ENCODE measurements at regions not wholly inside any gene's neighbourhood (a gene's known extent, or its start where the extent isn't known, plus 50 kb on each side); places are given as distances from the start of the nearest gene placed in this dataset.

- H3K4me1 ChIP-seq (ENCODE audit: insufficient read depth), result no peaks in the 10 kb centered on the region
- H3K79me2 ChIP-seq, result no peaks in the 10 kb centered on the region
- 56% methylated on average over 8 of the region's 8 CpGs for WGBS (ENCODE audit: low lambda C conversion rate, missing lambda C conversion rate)
- H3K9me2 ChIP-seq (replicated peaks; ENCODE audit: insufficient read depth), result no peaks in the 10 kb centered on the region
- H3K4me2 ChIP-seq, result no peak overlapping the region
- H3K27me3 ChIP-seq, result no peaks in the 10 kb centered on the region
- no peaks in the 10 kb centered on the region for H3K9me3 ChIP-seq (ENCODE audit: low read depth)
- no peak overlapping the region for H3K27ac ChIP-seq
- DNase-seq (ENCODE audit: low spot score), result no peak
- H2AFZ ChIP-seq, result no peak overlapping the region
- no peaks in the 10 kb centered on the region for H4K20me1 ChIP-seq (ENCODE audit: insufficient read depth, poor library complexity, severe bottlenecking)
- H3K4me3 ChIP-seq, result no peak overlapping the region
- no peak for TF ChIP-seq EZH2 (IDR thresholded peaks at IDR 0.05; ENCODE audit: borderline replicate concordance)
- H3K36me3 ChIP-seq (replicated peaks; ENCODE audit: insufficient read depth, low read depth), result no peaks in the 10 kb centered on the region
Measured at GRCh38 chr18:29002747-29003146, 825.8 kb upstream of the CDH2 start.

- Histone ChIP-seq H3K4me3 (no peak overlapping the region), H3K27me3 (no peaks in the 10 kb centered on the region), H4K20me1 (ENCODE audit: insufficient read depth, poor library complexity, severe bottlenecking) (no peaks in the 10 kb centered on the region), H2AFZ (no peak overlapping the region), H3K4me1 (ENCODE audit: insufficient read depth) (no peaks in the 10 kb centered on the region), H3K4me2 (no peak overlapping the region), H3K27ac (no peak overlapping the region), H3K9me3 (ENCODE audit: low read depth) (no peaks in the 10 kb centered on the region), H3K79me2 (no peaks in the 10 kb centered on the region), H3K9me2 (replicated peaks; ENCODE audit: insufficient read depth) (no peaks in the 10 kb centered on the region), H3K36me3 (replicated peaks; ENCODE audit: insufficient read depth, low read depth) (no peaks in the 10 kb centered on the region)
- no peak for DNase-seq (ENCODE audit: low spot score)
- WGBS (ENCODE audit: low lambda C conversion rate, missing lambda C conversion rate), result 84% methylated on average over 1 of the region's 1 CpG
- no peak for TF ChIP-seq EZH2 (IDR thresholded peaks at IDR 0.05; ENCODE audit: borderline replicate concordance)
- no peak for TF ChIP-seq CTCF (IDR thresholded peaks at IDR 0.05; ENCODE audit: poor library complexity)
- TF ChIP-seq EZH2phosphoT487 (IDR thresholded peaks at IDR 0.05; ENCODE audit: low read depth, severe bottlenecking, unreplicated experiment), result no peak
Measured at GRCh38 chr18:28999726-29000125, 822.8 kb upstream of the CDH2 start.

GRCh38 chr18:28995319-28995718 is 818.4 kb upstream of the CDH2 start:
- Histone ChIP-seq H4K20me1 (ENCODE audit: insufficient read depth, poor library complexity, severe bottlenecking) (no peaks in the 10 kb centered on the region), H3K4me2 (no peak overlapping the region), H3K4me1 (ENCODE audit: insufficient read depth) (no peaks in the 10 kb centered on the region), H3K9me3 (ENCODE audit: low read depth) (no peaks in the 10 kb centered on the region), H3K27me3 (no peaks in the 10 kb centered on the region), H3K27ac (no peak overlapping the region), H2AFZ (no peak overlapping the region), H3K36me3 (replicated peaks; ENCODE audit: insufficient read depth, low read depth) (no peaks in the 10 kb centered on the region), H3K79me2 (no peaks in the 10 kb centered on the region), H3K9me2 (replicated peaks; ENCODE audit: insufficient read depth) (no peaks in the 10 kb centered on the region), H3K4me3 (no peak overlapping the region)
- TF ChIP-seq EZH2 (IDR thresholded peaks at IDR 0.05; ENCODE audit: borderline replicate concordance) (no peak), CTCF (IDR thresholded peaks at IDR 0.05; ENCODE audit: poor library complexity) (peak; percentile 13)
- no peak for DNase-seq (ENCODE audit: low spot score)

- no peaks in the 10 kb centered on the region for H3K9me3 ChIP-seq (ENCODE audit: low read depth)
- no peaks in the 10 kb centered on the region for H3K4me1 ChIP-seq (ENCODE audit: insufficient read depth)
- H3K4me2 ChIP-seq, result no peak overlapping the region
- no peaks in the 10 kb centered on the region for H3K36me3 ChIP-seq (replicated peaks; ENCODE audit: insufficient read depth, low read depth)
- no peak for DNase-seq (ENCODE audit: low spot score)
- TF ChIP-seq EZH2 (IDR thresholded peaks at IDR 0.05; ENCODE audit: borderline replicate concordance) (no peak), EZH2phosphoT487 (IDR thresholded peaks at IDR 0.05; ENCODE audit: low read depth, severe bottlenecking, unreplicated experiment) (no peak), CTCF (IDR thresholded peaks at IDR 0.05; ENCODE audit: poor library complexity) (no peak)
- no peak overlapping the region for H3K4me3 ChIP-seq
- H3K9me2 ChIP-seq (replicated peaks; ENCODE audit: insufficient read depth), result no peaks in the 10 kb centered on the region
- no peaks in the 10 kb centered on the region for H4K20me1 ChIP-seq (ENCODE audit: insufficient read depth, poor library complexity, severe bottlenecking)
- no peak overlapping the region for H3K27ac ChIP-seq
- no peaks in the 10 kb centered on the region for H3K27me3 ChIP-seq
- 43% methylated on average over 1 of the region's 1 CpG for WGBS (ENCODE audit: low lambda C conversion rate, missing lambda C conversion rate)
- no peak overlapping the region for H2AFZ ChIP-seq
- no peaks in the 10 kb centered on the region for H3K79me2 ChIP-seq
Measured at GRCh38 chr18:28984731-28985130, 807.8 kb upstream of the CDH2 start.

All from hepatocyte (in vitro differentiated cells).